Gastrocnemius medialis (tissue), 4 donors: ENCODE measurements at regions not wholly inside any gene's neighbourhood (a gene's known extent, or its start where the extent isn't known, plus 50 kb on each side); places are given as distances from the start of the nearest gene placed in this dataset.

Experiments
- CTCF ChIP-seq, 5 experiments: fragments of 450-650 bp in 3 of 5; fragments of 200-600 bp in 2 of 5; sonication (generic) in 2 of 5; IDR thresholded peaks in 4 of 5; conservative IDR thresholded peaks in 1 of 5; 1 replicate in 4 of 5; 2 replicates in 1 of 5; pipeline ENCODE4 v1.5.1; 2016 to 2019; ENCODE audit warnings: antibody characterized with exemption in 5 of 5, mild to moderate bottlenecking in 3 of 5, moderate library complexity in 3 of 5
- POLR2A ChIP-seq, 2 donors: fragments of 450-650 bp; IDR thresholded peaks; one replicate each; pipeline ENCODE4 v1.6.1; 2017; ENCODE audit warnings: antibody characterized with exemption in 2 of 2, mild to moderate bottlenecking in 2 of 2, moderate library complexity in 2 of 2

GRCh38 chrX:68927178-68927577 is 98.4 kb downstream of the EFNB1 start:
- TF ChIP-seq POLR2A (IDR thresholded peaks at IDR 0.05) (no peak), CTCF (IDR thresholded peaks at IDR 0.05 in 4 of 5, conservative IDR thresholded peaks at IDR 0.05 in 1 of 5) (no peak)
